HG02678 (cell line): ENCODE measurements at regions not wholly inside any gene's neighbourhood (a gene's known extent, or its start where the extent isn't known, plus 50 kb on each side); places are given as distances from the start of the nearest gene placed in this dataset.

Experiments
- ATAC-seq: cut with Tn5 transposase; IDR thresholded peaks from one replicate; pipeline ENCODE4 v1.9.1; 2021; ENCODE audit warnings: mild to moderate bottlenecking, moderate library complexity; ENCODE audit not compliant: unreplicated experiment

GRCh38 chr11:70734379-70734778 lies 336.1 kb downstream of the CTTN start:
- no peak for ATAC-seq

- ATAC-seq = no peak
Measured at GRCh38 chr11:70734911-70735310, 336.6 kb downstream of the CTTN start.

- no peak for ATAC-seq
Measured at GRCh38 chr11:70735976-70736375, 337.6 kb downstream of the CTTN start.

GRCh38 chr11:70736461-70736860 lies 338.1 kb downstream of the CTTN start:
- no peak for ATAC-seq

GRCh38 chr11:70736937-70737640 lies 338.8 kb downstream of the CTTN start:
- no peak for ATAC-seq

- ATAC-seq = no peak
Measured at GRCh38 chr11:70737816-70738630, 339.7 kb downstream of the CTTN start.

- no peak for ATAC-seq
Measured at GRCh38 chr11:70738661-70739060, 340.3 kb downstream of the CTTN start.

GRCh38 chr11:70739091-70739490 lies 340.8 kb downstream of the CTTN start:
- no peak for ATAC-seq

- ATAC-seq = no peak
Measured at GRCh38 chr11:70739811-70740487, 341.6 kb downstream of the CTTN start.

GRCh38 chr11:70740488-70740851 lies 342.1 kb downstream of the CTTN start:
- no peak for ATAC-seq

- ATAC-seq = no peak
Measured at GRCh38 chr11:70741085-70741484, 342.8 kb downstream of the CTTN start.

- ATAC-seq = no peak
Measured at GRCh38 chr11:70742553-70743291, 344.4 kb downstream of the CTTN start.

- ATAC-seq = no peak
Measured at GRCh38 chr11:70743329-70743728, 345.0 kb downstream of the CTTN start.

- ATAC-seq = no peak
Measured at GRCh38 chr11:70743941-70744351, 345.6 kb downstream of the CTTN start.

- ATAC-seq = no peak
Measured at GRCh38 chr11:70744396-70745185, 346.3 kb downstream of the CTTN start.

GRCh38 chr11:70745451-70745850 lies 347.1 kb downstream of the CTTN start:
- no peak for ATAC-seq

- no peak for ATAC-seq
Measured at GRCh38 chr11:70745941-70746340, 347.6 kb downstream of the CTTN start.

- no peak for ATAC-seq
Measured at GRCh38 chr11:70746351-70746750, 348.0 kb downstream of the CTTN start.

- no peak for ATAC-seq
Measured at GRCh38 chr11:70747285-70747684, 349.0 kb downstream of the CTTN start.

GRCh38 chr11:70747921-70748320 lies 349.6 kb downstream of the CTTN start:
- ATAC-seq = no peak
